ENCODE measurements at regions not wholly inside any gene's neighbourhood (a gene's known extent, or its start where the extent isn't known, plus 50 kb on each side); places are given as distances from the start of the nearest gene placed in this dataset.

DNA sequence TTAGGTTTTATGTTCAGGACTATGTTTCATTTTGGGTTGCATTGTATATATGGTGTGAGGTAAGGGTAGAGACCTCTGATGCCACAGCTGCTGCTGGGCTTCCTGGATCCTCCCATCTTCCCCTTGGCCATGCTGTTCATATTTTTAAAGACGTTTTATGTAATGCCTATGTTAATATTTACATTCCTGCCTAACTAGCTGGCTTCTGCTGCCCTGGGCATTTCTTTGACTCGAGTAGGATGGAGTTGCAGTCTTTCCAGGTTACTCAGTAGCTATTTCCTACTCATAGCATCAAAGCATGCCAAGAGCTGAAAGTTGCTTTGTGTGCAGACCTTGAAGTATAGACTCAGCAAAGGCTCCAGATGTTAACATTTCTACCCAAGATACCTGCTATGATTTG lies 220.5 kb upstream of the CADM1 start:
- no peak for ATAC-seq
- TF ChIP-seq POLR2A (IDR thresholded peaks at IDR 0.05) (no peak), EP300 (IDR thresholded peaks at IDR 0.05) (no peak), POLR2AphosphoS5 (IDR thresholded peaks at IDR 0.05) (no peak)
- TF ChIP-seq, protein P1, sequence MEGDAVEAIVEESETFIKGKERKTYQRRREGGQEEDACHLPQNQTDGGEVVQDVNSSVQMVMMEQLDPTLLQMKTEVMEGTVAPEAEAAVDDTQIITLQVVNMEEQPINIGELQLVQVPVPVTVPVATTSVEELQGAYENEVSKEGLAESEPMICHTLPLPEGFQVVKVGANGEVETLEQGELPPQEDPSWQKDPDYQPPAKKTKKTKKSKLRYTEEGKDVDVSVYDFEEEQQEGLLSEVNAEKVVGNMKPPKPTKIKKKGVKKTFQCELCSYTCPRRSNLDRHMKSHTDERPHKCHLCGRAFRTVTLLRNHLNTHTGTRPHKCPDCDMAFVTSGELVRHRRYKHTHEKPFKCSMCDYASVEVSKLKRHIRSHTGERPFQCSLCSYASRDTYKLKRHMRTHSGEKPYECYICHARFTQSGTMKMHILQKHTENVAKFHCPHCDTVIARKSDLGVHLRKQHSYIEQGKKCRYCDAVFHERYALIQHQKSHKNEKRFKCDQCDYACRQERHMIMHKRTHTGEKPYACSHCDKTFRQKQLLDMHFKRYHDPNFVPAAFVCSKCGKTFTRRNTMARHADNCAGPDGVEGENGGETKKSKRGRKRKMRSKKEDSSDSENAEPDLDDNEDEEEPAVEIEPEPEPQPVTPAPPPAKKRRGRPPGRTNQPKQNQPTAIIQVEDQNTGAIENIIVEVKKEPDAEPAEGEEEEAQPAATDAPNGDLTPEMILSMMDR (IDR thresholded peaks at IDR 0.05): no peak
- Histone ChIP-seq H3K4me1 (no peaks in the 10 kb centered on the region), H3K27me3 (no peaks in the 10 kb centered on the region), H3K36me3 (no peaks in the 10 kb centered on the region), H3K4me3 (no peak overlapping the region), H3K27ac (no peak overlapping the region), H3K9me3 (no peaks in the 10 kb centered on the region)
- WGBS, 2 donors (ENCODE audit: low coverage in 1 of 2): 9 to 14% methylated on average over 1 to 2 of the region's 2 CpGs

DNA sequence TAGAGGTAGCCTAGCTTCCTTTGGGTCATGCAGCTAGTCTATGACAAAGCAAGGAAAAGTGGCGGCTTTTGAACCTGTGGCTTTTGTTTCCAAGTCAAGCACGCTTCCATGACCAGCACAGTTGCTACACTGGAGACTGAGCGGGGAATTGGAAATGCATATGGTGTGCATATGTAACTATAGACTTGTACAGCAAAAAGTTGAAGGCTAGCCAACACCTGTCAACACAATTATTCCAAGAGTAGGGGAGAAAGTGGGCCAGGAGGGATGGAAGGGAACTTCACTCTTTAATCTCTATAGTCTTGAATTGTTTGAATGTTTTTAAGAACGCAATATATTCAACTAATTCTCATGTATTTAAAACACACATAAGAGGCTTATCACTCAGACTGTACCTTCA lies 218.5 kb upstream of the CADM1 start:
- no peaks in the 10 kb centered on the region for H3K27me3 ChIP-seq
- no peak overlapping the region for H3K4me3 ChIP-seq
- TF ChIP-seq, protein P1 (IDR thresholded peaks at IDR 0.05): no peak
- no peak for TF ChIP-seq POLR2A (IDR thresholded peaks at IDR 0.05)
- TF ChIP-seq POLR2AphosphoS5 (IDR thresholded peaks at IDR 0.05): no peak
- TF ChIP-seq EP300 (IDR thresholded peaks at IDR 0.05): no peak
- 78 to 91% methylated on average over 4 of the region's 4 CpGs for WGBS, 2 donors (ENCODE audit: low coverage in 1 of 2)
- H3K4me1 ChIP-seq: no peaks in the 10 kb centered on the region
- H3K9me3 ChIP-seq: no peaks in the 10 kb centered on the region
- H3K36me3 ChIP-seq: no peaks in the 10 kb centered on the region
- no peak for ATAC-seq
- H3K27ac ChIP-seq: no peak overlapping the region

DNA sequence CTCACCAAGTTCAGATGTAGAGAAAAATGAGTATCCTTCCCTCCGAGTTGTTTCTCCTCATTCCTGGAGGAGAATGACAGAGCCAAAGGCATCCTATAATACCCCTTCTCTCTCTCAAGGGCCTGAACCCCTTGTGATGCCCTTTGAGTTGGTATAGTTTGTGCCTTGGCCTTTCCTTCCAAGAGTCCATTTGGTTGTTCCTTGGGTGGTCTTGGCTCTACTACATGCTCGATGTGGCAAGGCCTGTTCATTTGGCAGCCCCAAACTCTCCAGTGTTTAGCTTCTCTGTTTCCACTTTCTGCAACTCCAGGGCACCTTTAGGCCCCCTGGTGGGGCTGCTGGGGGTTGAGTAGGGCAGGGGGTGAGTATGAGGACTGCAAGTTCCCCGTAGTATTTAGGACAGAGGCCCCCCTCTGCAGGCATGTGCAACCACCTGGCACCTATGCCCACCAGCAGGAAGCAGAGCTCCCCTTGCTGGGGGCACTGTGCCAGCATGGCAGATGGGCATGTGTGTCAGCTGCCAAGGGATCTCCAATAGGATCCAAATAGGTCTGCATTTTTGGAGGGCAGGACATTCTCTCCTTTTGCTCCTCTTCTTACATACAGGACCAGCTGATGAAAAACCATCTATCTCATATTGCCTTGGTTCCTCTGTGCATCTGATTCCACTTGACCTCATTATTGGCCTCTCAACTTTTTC lies 217.2 kb upstream of the CADM1 start:
- H3K4me3 ChIP-seq: no peak overlapping the region
- TF ChIP-seq, protein P1 (IDR thresholded peaks at IDR 0.05): no peak
- no peak for TF ChIP-seq EP300 (IDR thresholded peaks at IDR 0.05)
- TF ChIP-seq POLR2AphosphoS5 (IDR thresholded peaks at IDR 0.05): no peak
- TF ChIP-seq POLR2A (IDR thresholded peaks at IDR 0.05): no peak
- ATAC-seq: no peak
- H3K27ac ChIP-seq: no peak overlapping the region
- no peaks in the 10 kb centered on the region for H3K36me3 ChIP-seq
- no peaks in the 10 kb centered on the region for H3K27me3 ChIP-seq
- H3K4me1 ChIP-seq: no peaks in the 10 kb centered on the region
- H3K9me3 ChIP-seq: no peaks in the 10 kb centered on the region
- WGBS, 2 donors (ENCODE audit: low coverage in 1 of 2): 95 to 100% methylated on average over 1 to 3 of the region's 3 CpGs

DNA sequence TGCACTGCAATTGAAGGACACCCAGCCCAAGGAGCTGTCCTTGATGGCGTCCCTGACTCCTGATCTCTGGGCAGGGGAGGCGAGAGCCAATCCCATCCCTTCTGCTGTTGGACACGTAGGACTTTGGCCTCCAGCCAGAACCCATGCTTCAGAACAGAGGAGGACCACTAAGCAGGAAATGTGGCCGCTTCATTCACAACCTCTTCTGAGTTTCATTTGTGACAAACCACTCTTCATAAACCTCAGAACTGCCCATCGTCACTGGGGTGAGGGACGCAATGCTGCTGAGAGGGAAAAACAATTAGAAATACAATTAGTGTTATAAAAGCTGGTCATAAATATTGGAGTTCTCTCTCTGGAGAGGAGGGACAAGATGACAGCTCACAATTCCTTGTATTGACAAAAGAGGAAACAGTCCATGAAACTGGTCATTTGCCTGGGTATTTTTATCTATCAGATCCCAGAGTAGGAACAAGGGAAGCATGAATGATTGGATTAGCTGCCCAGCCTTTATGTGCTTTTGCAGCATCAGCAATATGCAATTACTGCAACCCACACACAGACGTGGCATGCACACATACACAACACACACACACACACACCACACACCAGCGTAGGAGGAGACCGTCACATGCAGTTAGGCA lies 216.5 kb upstream of the CADM1 start:
- TF ChIP-seq POLR2AphosphoS5 (IDR thresholded peaks at IDR 0.05): no peak
- no peak for TF ChIP-seq EP300 (IDR thresholded peaks at IDR 0.05)
- TF ChIP-seq, protein P1 (IDR thresholded peaks at IDR 0.05): no peak
- TF ChIP-seq POLR2A (IDR thresholded peaks at IDR 0.05): no peak
- H3K9me3 ChIP-seq: no peaks in the 10 kb centered on the region
- no peak for ATAC-seq
- no peaks in the 10 kb centered on the region for H3K4me1 ChIP-seq
- WGBS, 2 donors (ENCODE audit: low coverage in 1 of 2): 67 to 80% methylated on average over 6 to 8 of the region's 9 CpGs
- no peak overlapping the region for H3K27ac ChIP-seq
- H3K4me3 ChIP-seq: no peak overlapping the region
- H3K27me3 ChIP-seq: peaks cover 6% of the 10 kb centered on the region
- H3K36me3 ChIP-seq: no peaks in the 10 kb centered on the region

DNA sequence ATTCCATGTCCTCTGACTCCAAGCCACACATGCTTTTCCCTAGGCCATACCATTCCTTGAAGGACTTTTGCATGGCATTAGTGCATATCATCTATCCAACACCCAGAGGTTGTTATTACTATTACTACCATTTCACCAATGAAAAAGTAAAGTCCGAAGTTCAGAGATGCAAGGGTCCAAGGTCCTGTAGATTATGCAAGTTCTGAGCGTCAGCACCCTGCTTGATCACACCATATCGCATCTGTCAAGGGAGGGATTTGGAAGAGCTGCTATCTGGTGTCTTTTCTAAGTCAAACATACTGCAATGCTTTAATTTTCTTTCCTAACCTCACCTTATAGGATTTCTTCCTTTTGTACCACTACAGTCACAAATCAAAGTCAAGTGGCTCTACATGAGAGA lies 214.7 kb upstream of the CADM1 start:
- Histone ChIP-seq H3K4me1 (no peaks in the 10 kb centered on the region), H3K36me3 (no peaks in the 10 kb centered on the region), H3K9me3 (no peaks in the 10 kb centered on the region), H3K27ac (no peak overlapping the region), H3K27me3 (peaks cover 10% of the 10 kb centered on the region), H3K4me3 (no peak overlapping the region)
- 89 to 94% methylated on average over 3 of the region's 3 CpGs for WGBS, 2 donors (ENCODE audit: low coverage in 1 of 2)
- TF ChIP-seq, protein P1 (IDR thresholded peaks at IDR 0.05): no peak
- no peak for ATAC-seq

Data from gastroesophageal sphincter (tissue), 4 donors.